ENCODE measurements at regions not wholly inside any gene's neighbourhood (a gene's known extent, or its start where the extent isn't known, plus 50 kb on each side); places are given as distances from the start of the nearest gene placed in this dataset.

DNA sequence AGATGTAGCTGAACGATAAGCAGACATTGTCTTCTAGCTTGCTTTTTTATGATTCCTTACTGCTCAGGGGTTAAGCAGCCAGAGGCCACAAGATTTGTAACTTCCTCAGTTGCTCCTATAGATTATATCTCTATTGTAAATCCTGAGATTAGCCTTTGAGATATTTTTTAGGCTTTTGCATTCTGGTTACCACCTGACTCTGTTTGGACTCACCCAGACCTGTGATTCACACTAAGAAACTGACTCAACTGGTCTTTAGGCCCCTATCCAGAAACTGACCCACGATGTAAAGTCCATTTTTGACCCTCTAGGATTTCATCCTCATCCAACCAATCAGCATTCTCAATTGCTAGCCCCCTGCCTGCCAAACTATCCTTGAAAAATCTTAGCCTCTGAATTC is 194.4 kb downstream of the RASSF9 start:
- Histone ChIP-seq H3K9me3 (ENCODE audit: control insufficient read depth, insufficient read depth, low read length) (no peaks in the 10 kb centered on the region), H3K27me3 (ENCODE audit: control insufficient read depth, insufficient read depth, low read length) (no peaks in the 10 kb centered on the region), H3K27ac (ENCODE audit: low read depth, low read length) (no peak overlapping the region), H3K4me3 (ENCODE audit: low read depth, low read length) (no peak overlapping the region)
- TF ChIP-seq, protein P1, sequence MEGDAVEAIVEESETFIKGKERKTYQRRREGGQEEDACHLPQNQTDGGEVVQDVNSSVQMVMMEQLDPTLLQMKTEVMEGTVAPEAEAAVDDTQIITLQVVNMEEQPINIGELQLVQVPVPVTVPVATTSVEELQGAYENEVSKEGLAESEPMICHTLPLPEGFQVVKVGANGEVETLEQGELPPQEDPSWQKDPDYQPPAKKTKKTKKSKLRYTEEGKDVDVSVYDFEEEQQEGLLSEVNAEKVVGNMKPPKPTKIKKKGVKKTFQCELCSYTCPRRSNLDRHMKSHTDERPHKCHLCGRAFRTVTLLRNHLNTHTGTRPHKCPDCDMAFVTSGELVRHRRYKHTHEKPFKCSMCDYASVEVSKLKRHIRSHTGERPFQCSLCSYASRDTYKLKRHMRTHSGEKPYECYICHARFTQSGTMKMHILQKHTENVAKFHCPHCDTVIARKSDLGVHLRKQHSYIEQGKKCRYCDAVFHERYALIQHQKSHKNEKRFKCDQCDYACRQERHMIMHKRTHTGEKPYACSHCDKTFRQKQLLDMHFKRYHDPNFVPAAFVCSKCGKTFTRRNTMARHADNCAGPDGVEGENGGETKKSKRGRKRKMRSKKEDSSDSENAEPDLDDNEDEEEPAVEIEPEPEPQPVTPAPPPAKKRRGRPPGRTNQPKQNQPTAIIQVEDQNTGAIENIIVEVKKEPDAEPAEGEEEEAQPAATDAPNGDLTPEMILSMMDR (IDR thresholded peaks at IDR 0.05; ENCODE audit: low read depth, low read length) = no peak
- DNase-seq (ENCODE audit: low read depth, low spot score) = no peak
- ChIA-PET POLR2A (no interaction called here), CTCF (interaction anchor here (4.5 kb wide), 1 partner anchor 66 kb away, joined by 34 read pairs; no protein-coding TSS in a partner anchor)

DNA sequence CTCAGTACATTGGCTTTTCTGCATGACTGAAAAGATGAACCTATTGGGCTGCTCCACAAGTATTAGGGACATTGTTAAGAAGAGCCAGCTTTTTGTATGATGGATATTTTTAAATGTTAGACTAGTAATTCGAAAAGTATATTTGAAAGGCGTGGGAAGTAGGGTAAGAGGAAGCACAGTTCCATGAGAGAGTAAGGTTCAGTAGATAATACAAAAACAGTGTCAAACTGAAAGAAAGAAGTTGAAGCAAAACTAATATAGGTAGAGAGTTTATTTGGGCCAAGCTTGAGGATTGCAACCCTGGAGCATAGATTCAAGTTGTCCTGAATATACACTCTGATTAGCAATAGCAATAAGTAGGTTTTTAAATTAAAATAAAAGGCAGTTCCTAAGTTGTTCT is 193.9 kb downstream of the RASSF9 start:
- Histone ChIP-seq H3K27ac (ENCODE audit: low read depth, low read length) (no peak overlapping the region), H3K27me3 (ENCODE audit: control insufficient read depth, insufficient read depth, low read length) (no peaks in the 10 kb centered on the region), H3K9me3 (ENCODE audit: control insufficient read depth, insufficient read depth, low read length) (no peaks in the 10 kb centered on the region), H3K4me3 (ENCODE audit: low read depth, low read length) (no peak overlapping the region)
- TF ChIP-seq, protein P1 (IDR thresholded peaks at IDR 0.05; ENCODE audit: low read depth, low read length) = no peak
- ChIA-PET CTCF (interaction anchor here (0.7 to 4.5 kb wide), 6 partner anchors 10 to 173 kb away, joined by 3 to 34 read pairs (median 6); no protein-coding TSS in a partner anchor), POLR2A (no interaction called here)
- no peak for DNase-seq (ENCODE audit: low read depth, low spot score)

DNA sequence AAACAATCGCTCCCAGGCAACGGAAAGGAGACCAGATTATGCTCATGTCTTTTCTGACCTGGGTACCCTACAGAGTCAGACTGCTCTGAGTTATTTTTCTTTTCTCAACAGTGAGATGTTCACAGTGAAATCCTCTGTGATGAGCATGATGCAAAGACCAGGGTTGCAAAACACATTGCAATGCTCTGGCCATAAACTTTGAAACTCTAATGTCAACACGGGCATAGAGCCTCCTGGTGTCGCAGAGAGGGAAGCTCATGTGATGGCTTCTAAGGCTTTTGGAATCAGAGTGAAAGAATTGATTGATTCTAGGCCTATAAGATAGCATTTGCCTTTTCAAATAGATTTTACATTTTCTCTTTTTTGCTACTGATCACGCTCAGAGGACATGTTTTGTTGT is 193.4 kb downstream of the RASSF9 start:
- POLR2A ChIA-PET = interaction anchor here (0.6 kb wide), 1 partner anchor 67 kb away, joined by 3 read pairs; no protein-coding TSS in a partner anchor
- no peak overlapping the region for H3K4me3 ChIP-seq (ENCODE audit: low read depth, low read length)
- TF ChIP-seq, protein P1 (IDR thresholded peaks at IDR 0.05; ENCODE audit: low read depth, low read length) = peak; percentile 63
- CTCF ChIA-PET = interaction anchor here (0.7 to 4.5 kb wide), 6 partner anchors 11 to 174 kb away, joined by 3 to 34 read pairs (median 6); no protein-coding TSS in a partner anchor
- DNase-seq (ENCODE audit: low read depth, low spot score) = peak; percentile 26
- H3K9me3 ChIP-seq (ENCODE audit: control insufficient read depth, insufficient read depth, low read length) = no peaks in the 10 kb centered on the region
- no peaks in the 10 kb centered on the region for H3K27me3 ChIP-seq (ENCODE audit: control insufficient read depth, insufficient read depth, low read length)
- no peak overlapping the region for H3K27ac ChIP-seq (ENCODE audit: low read depth, low read length)

DNA sequence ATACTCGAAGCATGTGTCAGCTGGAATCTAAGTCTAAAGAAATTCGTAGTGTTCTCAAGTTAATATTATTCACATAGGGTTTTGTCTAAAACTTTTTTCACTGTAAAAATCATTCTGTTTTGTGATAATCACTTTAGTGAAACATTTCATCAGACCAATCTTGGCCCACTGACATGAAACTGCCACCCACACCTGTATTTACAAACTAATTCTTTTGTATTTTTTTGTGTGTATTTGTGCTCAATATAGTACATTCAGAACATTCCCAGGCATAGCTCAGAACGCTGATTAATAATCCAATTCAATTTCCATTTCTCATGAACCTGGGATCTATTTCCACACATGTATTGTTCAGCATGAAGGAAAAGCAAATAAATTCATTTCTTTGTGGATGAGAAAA is 191.7 kb downstream of the RASSF9 start:
- H3K9me3 ChIP-seq (ENCODE audit: control insufficient read depth, insufficient read depth, low read length) = no peaks in the 10 kb centered on the region
- H3K27ac ChIP-seq (ENCODE audit: low read depth, low read length) = no peak overlapping the region
- no peak overlapping the region for H3K4me3 ChIP-seq (ENCODE audit: low read depth, low read length)
- POLR2A ChIA-PET = no interaction called here
- H3K27me3 ChIP-seq (ENCODE audit: control insufficient read depth, insufficient read depth, low read length) = no peaks in the 10 kb centered on the region
- CTCF ChIA-PET = interaction anchor here (0.9 to 4.5 kb wide), 4 partner anchors 69 to 228 kb away, joined by 3 to 34 read pairs (median 6); no protein-coding TSS in a partner anchor
- TF ChIP-seq, protein P1 (IDR thresholded peaks at IDR 0.05; ENCODE audit: low read depth, low read length) = no peak
- no peak for DNase-seq (ENCODE audit: low read depth, low spot score)

DNA sequence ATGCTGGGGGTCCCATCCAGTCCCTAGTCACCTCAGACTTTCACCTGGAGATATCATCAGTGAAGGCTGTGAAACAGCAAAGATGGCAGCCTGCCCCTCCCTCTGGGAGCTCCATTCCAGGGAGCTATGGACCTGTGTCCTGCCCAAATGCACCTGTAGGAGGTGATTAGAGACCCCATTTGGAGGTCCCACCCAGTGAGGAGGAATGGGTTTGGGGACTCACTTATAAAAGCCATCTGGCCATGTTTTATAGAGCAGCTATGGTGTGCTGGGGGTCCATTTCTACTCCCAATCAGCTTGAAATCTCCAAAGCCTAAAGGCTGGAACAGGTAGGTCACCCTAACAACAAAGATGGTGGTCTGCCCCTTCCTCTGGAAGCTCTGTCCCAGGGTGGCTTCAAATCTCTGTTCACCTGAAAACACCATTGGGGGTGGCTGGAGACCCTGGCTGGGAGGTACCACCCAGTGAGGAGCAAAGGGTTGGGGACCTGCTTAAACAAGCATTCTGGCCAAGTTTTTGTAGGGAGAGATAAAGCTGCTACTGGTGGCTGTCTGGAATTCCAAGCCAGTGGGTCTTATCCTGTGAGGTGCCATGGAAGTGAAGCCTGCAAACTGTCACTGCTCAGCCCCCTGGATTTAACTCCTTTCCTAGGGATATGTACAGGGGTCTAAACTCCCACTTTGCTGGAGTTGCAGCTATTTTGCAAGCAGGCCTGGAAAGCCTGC is 182.3 kb downstream of the RASSF9 start:
- no peak overlapping the region for H3K4me3 ChIP-seq (ENCODE audit: low read depth, low read length)
- H3K27ac ChIP-seq (ENCODE audit: low read depth, low read length) = no peak overlapping the region
- H3K9me3 ChIP-seq (ENCODE audit: control insufficient read depth, insufficient read depth, low read length) = no peaks in the 10 kb centered on the region
- ChIA-PET POLR2A (no interaction called here), CTCF (no interaction called here)
- H3K27me3 ChIP-seq (ENCODE audit: control insufficient read depth, insufficient read depth, low read length) = no peaks in the 10 kb centered on the region
- DNase-seq (ENCODE audit: low read depth, low spot score) = no peak
- TF ChIP-seq, protein P1 (IDR thresholded peaks at IDR 0.05; ENCODE audit: low read depth, low read length) = no peak

Measured in AG04450 (cell line).